Epithelial cell of proximal tubule (primary cell): ENCODE measurements at regions not wholly inside any gene's neighbourhood (a gene's known extent, or its start where the extent isn't known, plus 50 kb on each side); places are given as distances from the start of the nearest gene placed in this dataset.

ENCODE experiments used
- DNase-seq: peaks from one replicate; pipeline ENCODE4 v3.0.0-alpha.2; 2011; ENCODE audit warnings: low read depth
- H3K4me3 ChIP-seq: 2 replicates; pipeline ENCODE4 v1.5.1; 2011; ENCODE audit warnings: low read depth, mild to moderate bottlenecking, low read length
- CTCF ChIP-seq: conservative IDR thresholded peaks from 2 replicates; pipeline ENCODE4 v1.5.1; 2012; ENCODE audit warnings: low read depth, mild to moderate bottlenecking, low read length

- no peak overlapping the region for H3K4me3 ChIP-seq
- no peak for TF ChIP-seq CTCF
- no peak for DNase-seq
Observed at GRCh38 chr4:117971403-117971802, 62.9 kb upstream of the NDST3 start.

- H3K4me3 ChIP-seq, result no peak overlapping the region
- TF ChIP-seq CTCF, result no peak
- DNase-seq, result peak; percentile 35
Observed at GRCh38 chr4:117983541-117984365, 50.5 kb upstream of the NDST3 start.

GRCh38 chr4:117984366-117984680 is 50.0 kb upstream of the NDST3 start:
- H3K4me3 ChIP-seq, result no peak overlapping the region
- no peak for DNase-seq
- no peak for TF ChIP-seq CTCF
